HG02588 (cell line): ENCODE measurements at regions not wholly inside any gene's neighbourhood (a gene's known extent, or its start where the extent isn't known, plus 50 kb on each side); places are given as distances from the start of the nearest gene placed in this dataset.

Experiments used
- ATAC-seq: cut with Tn5 transposase; IDR thresholded peaks from one replicate; pipeline ENCODE4 v1.9.1; 2021; ENCODE audit warnings: mild to moderate bottlenecking, moderate library complexity; ENCODE audit not compliant: unreplicated experiment

GRCh38 chr7:142379201-142379885, 121.5 kb upstream of the PRSS58 start:
- ATAC-seq = no peak

GRCh38 chr7:142377567-142377966, 119.7 kb upstream of the PRSS58 start:
- no peak for ATAC-seq

GRCh38 chr7:142376356-142376997, 118.6 kb upstream of the PRSS58 start:
- no peak for ATAC-seq

GRCh38 chr7:142375710-142376313, 118.0 kb upstream of the PRSS58 start:
- no peak for ATAC-seq

GRCh38 chr7:142372727-142373126, 114.9 kb upstream of the PRSS58 start:
- no peak for ATAC-seq

GRCh38 chr7:142371586-142372377, 113.9 kb upstream of the PRSS58 start:
- no peak for ATAC-seq

GRCh38 chr7:142365410-142365842, 107.6 kb upstream of the PRSS58 start:
- ATAC-seq = no peak

- ATAC-seq = no peak
Measured at GRCh38 chr7:142364551-142364950, 106.7 kb upstream of the PRSS58 start.

GRCh38 chr7:142362349-142362748, 104.5 kb upstream of the PRSS58 start:
- no peak for ATAC-seq

- ATAC-seq = no peak
Measured at GRCh38 chr7:142359694-142360279, 101.9 kb upstream of the PRSS58 start.

- ATAC-seq = peak; percentile 93
Measured at GRCh38 chr7:142357953-142358520, 100.2 kb upstream of the PRSS58 start.

- ATAC-seq = no peak
Measured at GRCh38 chr7:142356166-142356565, 98.3 kb upstream of the PRSS58 start.

- no peak for ATAC-seq
Measured at GRCh38 chr7:142355328-142355727, 97.5 kb upstream of the PRSS58 start.

- no peak for ATAC-seq
Measured at GRCh38 chr7:142353147-142354060, 95.5 kb upstream of the PRSS58 start.

GRCh38 chr7:142352543-142352942, 94.7 kb upstream of the PRSS58 start:
- no peak for ATAC-seq

- no peak for ATAC-seq
Measured at GRCh38 chr7:142351145-142351544, 93.3 kb upstream of the PRSS58 start.

GRCh38 chr7:142349670-142350405, 92.0 kb upstream of the PRSS58 start:
- ATAC-seq = no peak

- ATAC-seq = no peak
Measured at GRCh38 chr7:142348921-142349405, 91.1 kb upstream of the PRSS58 start.

GRCh38 chr7:142348100-142348499, 90.2 kb upstream of the PRSS58 start:
- no peak for ATAC-seq
